HUES6 (cell line): ENCODE measurements at regions not wholly inside any gene's neighbourhood (a gene's known extent, or its start where the extent isn't known, plus 50 kb on each side); places are given as distances from the start of the nearest gene placed in this dataset.

Experiments
- H3K27ac ChIP-seq: 2 replicates; pipeline ENCODE4 v1.7.0; 2013; ENCODE audit warnings: low read depth, mild to moderate bottlenecking, low read length, inconsistent platforms
- H3K27me3 ChIP-seq: 2 replicates; pipeline ENCODE4 v1.6.1; 2013; ENCODE audit warnings: low read length; ENCODE audit not compliant: control insufficient read depth, insufficient read depth
- H3K36me3 ChIP-seq: 2 replicates; pipeline ENCODE4 v1.6.1; 2013; ENCODE audit warnings: low read length; ENCODE audit not compliant: control insufficient read depth, insufficient read depth
- H3K4me1 ChIP-seq: 2 replicates; pipeline ENCODE4 v1.6.1; 2013; ENCODE audit warnings: low read length; ENCODE audit not compliant: control insufficient read depth, insufficient read depth
- H3K4me3 ChIP-seq: 2 replicates; pipeline ENCODE4 v1.5.1; 2013; ENCODE audit warnings: low read depth, low read length
- H3K9ac ChIP-seq: one replicate; pipeline ENCODE4 v1.6.1; 2013; ENCODE audit warnings: mild to moderate bottlenecking, low read length
- H3K9me3 ChIP-seq: 2 replicates; pipeline ENCODE4 v1.6.1; 2013; ENCODE audit warnings: low read depth, low read length; ENCODE audit not compliant: control insufficient read depth, insufficient read depth

DNA sequence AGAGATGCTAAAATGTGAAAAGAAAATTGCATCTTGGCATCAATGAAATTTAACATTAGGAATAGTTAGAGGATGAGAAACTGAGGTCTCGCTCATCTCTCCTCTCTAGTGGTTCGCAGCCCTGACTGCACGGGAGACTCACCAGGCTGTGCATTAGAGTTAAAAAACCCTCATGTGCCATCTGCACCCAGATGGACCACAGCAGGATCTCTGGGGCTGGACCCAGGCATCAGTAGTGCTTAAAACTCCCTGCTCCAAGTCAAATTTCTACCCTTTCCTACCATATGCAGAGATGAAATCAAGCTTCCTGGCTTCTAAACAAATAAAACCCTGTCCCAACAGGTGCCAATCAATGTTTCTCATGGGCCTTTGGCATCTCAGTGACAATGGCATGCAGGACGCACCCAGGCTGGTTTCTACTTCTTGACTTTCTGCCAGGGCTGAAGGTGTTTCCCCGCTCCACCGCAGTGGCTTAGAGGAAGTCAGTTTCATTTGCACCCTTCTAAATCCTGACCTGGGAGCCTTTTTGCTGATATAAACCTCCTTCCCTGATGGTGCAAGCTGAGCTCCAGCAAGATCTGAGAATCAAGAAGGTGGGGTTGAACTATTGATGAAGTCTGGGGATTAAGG, 132.6 kb downstream of the NSG2 start:
- Histone ChIP-seq H3K27me3 (no peaks in the 10 kb centered on the region), H3K4me1 (no peaks in the 10 kb centered on the region), H3K4me3 (no peak overlapping the region), H3K9ac (no peak overlapping the region), H3K27ac (no peak overlapping the region), H3K36me3 (no peaks in the 10 kb centered on the region), H3K9me3 (no peaks in the 10 kb centered on the region)

DNA sequence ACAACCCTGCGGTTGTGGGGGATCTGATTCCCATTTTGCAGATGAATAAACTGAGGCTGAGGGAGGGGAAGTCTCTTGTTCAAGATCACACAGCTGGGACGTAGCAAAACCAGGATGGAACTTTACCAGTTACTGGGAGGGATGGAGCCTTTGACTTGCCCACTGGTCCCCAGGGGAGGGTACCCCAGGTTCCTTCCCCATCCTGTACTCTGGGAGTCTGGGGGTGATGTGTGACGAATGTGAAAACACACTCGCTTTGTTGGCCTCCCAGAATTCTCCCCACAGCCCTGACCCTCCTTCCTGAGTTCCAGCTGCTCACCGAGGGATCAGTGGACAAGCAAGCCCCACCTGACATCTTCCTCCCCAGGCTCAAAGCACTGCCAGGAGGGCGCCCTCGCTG, 135.1 kb downstream of the NSG2 start:
- no peaks in the 10 kb centered on the region for H3K9me3 ChIP-seq
- no peak overlapping the region for H3K9ac ChIP-seq
- no peak overlapping the region for H3K27ac ChIP-seq
- no peaks in the 10 kb centered on the region for H3K36me3 ChIP-seq
- H3K27me3 ChIP-seq, result no peaks in the 10 kb centered on the region
- H3K4me3 ChIP-seq, result no peak overlapping the region
- no peaks in the 10 kb centered on the region for H3K4me1 ChIP-seq

DNA sequence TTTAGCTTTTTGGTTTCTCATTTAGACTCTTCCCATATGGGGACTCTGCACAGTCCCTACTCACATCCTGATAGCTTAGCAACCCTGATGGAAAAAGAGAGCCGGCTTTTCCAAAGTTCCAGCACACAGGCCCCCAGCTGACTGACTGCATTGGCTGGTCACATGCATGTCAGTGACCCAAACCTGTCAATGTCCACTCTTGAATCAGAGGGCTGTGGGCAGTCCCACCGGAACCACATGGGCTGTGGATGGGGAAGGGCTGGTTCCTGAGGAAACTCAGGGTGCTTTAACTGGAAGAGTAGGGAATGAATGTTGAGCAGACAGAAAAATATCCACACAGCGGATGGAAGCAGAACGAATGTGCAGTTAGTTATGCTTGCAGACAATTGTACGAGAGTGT, 136.6 kb downstream of the NSG2 start:
- H3K4me1 ChIP-seq, result no peaks in the 10 kb centered on the region
- no peak overlapping the region for H3K4me3 ChIP-seq
- H3K9me3 ChIP-seq, result no peaks in the 10 kb centered on the region
- H3K27ac ChIP-seq, result no peak overlapping the region
- no peak overlapping the region for H3K9ac ChIP-seq
- no peaks in the 10 kb centered on the region for H3K27me3 ChIP-seq
- H3K36me3 ChIP-seq, result no peaks in the 10 kb centered on the region

DNA sequence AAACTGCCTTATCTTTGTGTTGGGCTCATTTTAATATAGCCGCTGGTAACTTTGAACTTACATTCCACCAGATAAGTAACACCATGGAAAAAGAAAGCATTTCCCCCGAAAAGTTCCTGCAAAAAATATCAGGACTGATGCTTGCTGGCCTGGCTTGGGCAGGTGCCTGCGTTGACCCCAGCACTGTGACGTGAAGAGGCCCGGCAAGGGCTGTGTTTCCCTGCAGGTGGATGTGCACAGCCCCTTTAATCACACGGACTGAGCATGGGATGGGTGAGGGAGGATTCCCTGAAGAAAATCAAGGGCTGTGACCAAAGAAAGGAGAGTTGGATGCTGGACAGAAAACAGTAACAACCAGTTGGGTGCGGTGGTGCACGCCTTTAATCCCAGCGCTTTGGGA, 138.2 kb downstream of the NSG2 start:
- H3K9ac ChIP-seq, result no peak overlapping the region
- no peaks in the 10 kb centered on the region for H3K27me3 ChIP-seq
- H3K4me3 ChIP-seq, result no peak overlapping the region
- H3K4me1 ChIP-seq, result no peaks in the 10 kb centered on the region
- no peaks in the 10 kb centered on the region for H3K36me3 ChIP-seq
- no peaks in the 10 kb centered on the region for H3K9me3 ChIP-seq
- H3K27ac ChIP-seq, result no peak overlapping the region

DNA sequence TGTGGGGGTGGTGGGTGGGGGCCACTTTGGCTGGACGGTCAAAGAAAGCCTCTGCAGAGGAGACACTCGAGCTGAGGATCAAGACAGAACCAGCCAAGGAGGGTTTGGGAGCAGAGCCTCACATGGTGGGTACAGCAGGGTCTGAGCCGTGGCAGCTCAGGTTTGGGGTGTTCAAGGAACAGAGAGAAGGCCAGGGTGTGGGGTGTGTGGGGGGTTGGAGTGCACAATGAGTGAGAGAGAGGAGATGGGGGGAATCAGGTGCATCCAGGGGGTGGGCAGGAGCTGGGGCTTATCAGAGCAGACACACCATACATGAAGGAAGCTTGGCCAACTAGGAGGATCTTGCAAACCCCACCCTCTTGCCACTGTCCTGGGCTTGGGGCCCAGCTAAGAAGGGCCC, 140.0 kb downstream of the NSG2 start:
- Histone ChIP-seq H3K9me3 (no peaks in the 10 kb centered on the region), H3K4me1 (no peaks in the 10 kb centered on the region), H3K4me3 (no peak overlapping the region), H3K9ac (no peak overlapping the region), H3K36me3 (no peaks in the 10 kb centered on the region), H3K27me3 (no peaks in the 10 kb centered on the region), H3K27ac (no peak overlapping the region)

DNA sequence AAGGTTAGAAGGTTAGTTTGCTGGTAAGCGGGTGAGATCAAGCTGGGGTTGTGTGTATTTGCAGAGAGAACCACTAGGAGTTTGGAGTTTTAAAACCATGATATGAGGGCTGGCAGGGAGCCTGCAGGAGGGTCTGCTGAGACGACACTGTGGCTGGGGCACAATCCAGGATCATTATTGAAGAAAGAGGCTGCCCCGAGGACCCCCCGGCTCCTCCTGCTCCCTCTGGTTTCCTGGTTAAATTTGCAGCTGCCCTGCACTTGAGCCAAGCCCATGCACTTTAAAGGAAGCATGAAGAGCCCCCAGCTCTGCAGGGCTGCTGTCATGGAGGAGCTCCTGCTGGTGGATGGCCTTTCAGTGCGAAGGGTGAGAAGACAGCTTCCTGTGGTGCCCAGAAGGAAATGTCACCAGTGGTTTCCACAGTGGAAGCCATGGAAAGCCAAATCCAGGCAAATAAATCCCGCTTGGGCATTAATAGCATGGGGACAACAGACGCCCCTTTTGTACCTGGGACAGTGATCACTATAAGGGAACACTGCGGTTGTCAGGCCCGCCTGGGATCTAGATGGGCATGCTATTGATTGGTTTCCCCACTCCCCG, 140.7 kb downstream of the NSG2 start:
- no peaks in the 10 kb centered on the region for H3K36me3 ChIP-seq
- no peak overlapping the region for H3K4me3 ChIP-seq
- no peaks in the 10 kb centered on the region for H3K27me3 ChIP-seq
- no peak overlapping the region for H3K27ac ChIP-seq
- no peaks in the 10 kb centered on the region for H3K4me1 ChIP-seq
- no peak overlapping the region for H3K9ac ChIP-seq
- H3K9me3 ChIP-seq, result no peaks in the 10 kb centered on the region

DNA sequence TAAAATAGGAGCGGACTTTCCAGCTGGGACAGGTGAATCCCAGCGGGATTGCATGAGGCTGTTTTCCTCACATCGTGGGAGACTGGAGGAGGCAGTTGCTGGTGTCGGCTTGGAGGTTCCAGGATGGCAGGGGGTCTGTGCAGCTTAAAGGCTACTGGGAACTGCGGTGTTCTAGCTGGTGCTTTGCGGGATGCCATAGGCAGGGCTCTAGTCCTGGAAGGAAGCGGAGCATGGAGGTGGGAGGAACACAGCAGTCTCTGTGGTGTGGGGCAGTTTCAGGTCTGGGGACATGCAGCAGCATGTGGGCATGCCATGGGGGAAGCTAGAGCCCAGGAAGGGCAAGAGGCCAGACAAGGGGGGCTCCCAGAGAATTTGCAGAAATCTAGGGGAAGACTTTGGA, 141.5 kb downstream of the NSG2 start:
- Histone ChIP-seq H3K27ac (no peak overlapping the region), H3K9me3 (no peaks in the 10 kb centered on the region), H3K4me3 (no peak overlapping the region), H3K27me3 (no peaks in the 10 kb centered on the region; the same call in 1 of the 2 replicates), H3K4me1 (no peaks in the 10 kb centered on the region), H3K9ac (no peak overlapping the region), H3K36me3 (no peaks in the 10 kb centered on the region)

DNA sequence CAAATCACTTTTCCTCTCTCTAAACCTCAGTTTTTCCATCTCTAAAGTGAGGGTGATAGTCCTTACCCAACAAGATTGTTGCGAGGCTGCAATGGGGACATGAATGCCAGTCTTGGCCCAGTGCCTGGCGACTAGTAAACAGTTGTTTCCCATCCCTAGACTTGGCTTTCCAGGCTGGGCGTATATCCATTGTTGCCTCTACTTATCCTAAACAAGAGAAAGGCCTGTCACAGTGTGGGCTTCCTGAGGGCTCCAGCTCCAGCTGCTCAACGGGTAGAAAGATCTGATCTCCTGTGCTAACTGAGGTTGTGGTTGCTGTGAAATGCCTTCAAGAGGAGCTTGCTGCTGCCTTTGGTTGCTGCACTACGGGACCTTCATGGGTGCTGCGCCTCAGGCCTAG, 142.0 kb downstream of the NSG2 start:
- no peak overlapping the region for H3K4me3 ChIP-seq
- H3K36me3 ChIP-seq, result no peaks in the 10 kb centered on the region
- no peak overlapping the region for H3K27ac ChIP-seq
- no peaks in the 10 kb centered on the region for H3K9me3 ChIP-seq
- H3K4me1 ChIP-seq, result no peaks in the 10 kb centered on the region
- H3K27me3 ChIP-seq, result no peaks in the 10 kb centered on the region; the same call in 1 of the 2 replicates
- no peak overlapping the region for H3K9ac ChIP-seq

DNA sequence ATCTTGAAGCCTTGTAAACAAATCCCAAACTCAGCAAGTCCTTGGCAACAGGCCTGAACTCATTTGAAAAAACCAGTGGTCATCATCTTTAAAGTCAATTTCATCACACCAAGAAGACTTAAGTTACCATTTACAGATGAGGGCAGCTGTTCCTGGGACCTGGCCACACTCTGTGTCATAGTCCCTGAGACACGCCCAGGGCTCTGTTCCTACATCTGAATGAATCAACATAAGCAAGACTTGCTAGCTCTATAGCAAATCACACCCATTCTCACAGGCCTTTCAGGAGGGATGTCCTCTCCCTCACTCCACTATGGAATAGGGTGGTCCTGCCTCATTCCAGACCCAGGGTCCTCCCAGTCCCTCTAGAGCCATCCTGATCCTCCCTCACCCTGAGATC, 142.8 kb downstream of the NSG2 start:
- Histone ChIP-seq H3K9ac (no peak overlapping the region), H3K27ac (no peak overlapping the region), H3K9me3 (no peaks in the 10 kb centered on the region), H3K36me3 (no peaks in the 10 kb centered on the region), H3K27me3 (no peaks in the 10 kb centered on the region; the same call in 1 of the 2 replicates), H3K4me3 (no peak overlapping the region), H3K4me1 (no peaks in the 10 kb centered on the region)

DNA sequence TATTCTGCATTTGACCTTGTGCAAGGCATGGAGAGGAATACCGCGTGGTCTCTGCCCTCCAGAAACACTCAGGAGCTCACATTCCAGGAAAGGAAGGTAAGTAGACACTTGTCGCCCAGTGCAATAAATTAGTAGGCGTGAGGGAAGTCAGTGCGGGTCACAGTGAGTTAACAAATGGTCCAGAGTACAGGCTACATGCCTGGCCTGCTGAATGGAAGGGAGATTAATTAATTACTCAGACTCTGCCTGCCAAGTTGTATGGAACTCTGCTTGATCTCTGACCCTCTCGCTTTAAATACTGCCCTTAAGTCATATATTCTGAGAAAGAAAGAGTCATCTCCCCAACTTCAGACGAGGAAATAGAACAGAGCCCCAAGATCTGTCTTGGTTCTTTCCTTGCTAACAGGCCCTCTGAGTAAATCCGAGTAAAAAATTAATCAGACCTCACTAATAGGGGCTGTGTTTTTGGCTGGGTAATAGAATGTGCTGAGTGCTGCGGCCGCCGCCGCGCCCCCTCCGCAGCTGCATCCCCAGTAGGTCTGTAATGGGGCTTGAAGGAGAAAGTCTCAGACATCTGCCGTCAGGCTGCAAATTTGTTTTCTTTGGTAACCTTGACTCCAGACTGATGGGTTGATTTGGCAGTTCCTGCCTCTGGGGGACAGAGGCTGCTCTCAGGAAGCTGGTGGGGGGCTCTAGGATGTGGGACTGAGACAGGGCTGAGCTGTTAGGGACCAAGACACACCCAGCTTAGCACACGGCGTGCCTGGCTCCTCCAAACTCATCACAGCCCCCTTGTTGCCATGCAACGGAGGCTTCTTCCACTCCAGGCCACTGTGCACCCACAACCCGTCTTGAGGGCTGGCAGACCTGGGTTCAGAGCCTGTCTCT, 144.4 kb downstream of the NSG2 start:
- Histone ChIP-seq H3K9ac (no peak overlapping the region), H3K9me3 (no peaks in the 10 kb centered on the region), H3K27ac (no peak overlapping the region), H3K4me3 (no peak overlapping the region), H3K4me1 (no peaks in the 10 kb centered on the region), H3K27me3 (no peaks in the 10 kb centered on the region; the same call in 1 of the 2 replicates), H3K36me3 (no peaks in the 10 kb centered on the region)

DNA sequence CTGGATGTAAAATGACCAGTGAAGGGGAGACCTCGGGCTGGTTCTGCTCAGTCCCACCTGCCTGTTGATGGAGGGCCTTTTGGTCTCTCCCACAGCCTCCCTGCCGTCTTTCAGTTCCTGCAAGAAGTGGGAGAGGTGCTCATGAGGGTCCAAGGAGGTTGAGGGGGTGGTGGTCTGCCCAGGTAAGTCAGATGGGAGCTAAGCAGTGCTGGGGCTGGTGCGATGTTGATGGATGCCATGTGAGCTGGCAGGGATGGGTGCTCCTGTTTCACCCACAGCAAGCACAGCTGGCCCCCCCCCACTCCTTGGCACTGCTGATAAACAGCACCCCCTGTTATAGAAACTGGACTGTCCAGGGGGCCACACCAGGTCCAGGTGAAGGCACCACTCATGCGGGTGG, 145.6 kb downstream of the NSG2 start:
- no peak overlapping the region for H3K9ac ChIP-seq
- H3K4me3 ChIP-seq, result no peak overlapping the region
- no peaks in the 10 kb centered on the region for H3K36me3 ChIP-seq
- no peaks in the 10 kb centered on the region for H3K9me3 ChIP-seq
- peaks cover 6% of the 10 kb centered on the region; the same call in 1 of the 2 replicates for H3K4me1 ChIP-seq
- H3K27ac ChIP-seq, result no peak overlapping the region
- H3K27me3 ChIP-seq, result no peaks in the 10 kb centered on the region; the same call in 1 of the 2 replicates
